Transverse colon (tissue), 4 donors: ENCODE measurements at regions not wholly inside any gene's neighbourhood (a gene's known extent, or its start where the extent isn't known, plus 50 kb on each side); places are given as distances from the start of the nearest gene placed in this dataset.

Experiments used
- DNase-seq: peaks from one replicate; pipeline ENCODE4 v3.0.0-alpha.2; 2019
- H3K27ac ChIP-seq, 4 donors: fragments of 200-600 bp; sonication (generic); 2 replicates each; pipeline ENCODE4 v1.5.1; 2016 to 2018; ENCODE audit warnings: inconsistent platforms in 4 of 4
- H3K27me3 ChIP-seq: fragments of 200-600 bp; sonication (generic); 2 replicates; pipeline ENCODE4 v1.5.1; 2017; ENCODE audit warnings: inconsistent platforms
- H3K36me3 ChIP-seq, 4 donors: fragments of 200-600 bp; sonication (generic); 2 replicates each; pipeline ENCODE4 v1.5.1; 2017 to 2019; ENCODE audit warnings: inconsistent platforms in 4 of 4
- H3K4me1 ChIP-seq, 4 donors: fragments of 200-600 bp; sonication (generic); 2 replicates each; pipeline ENCODE4 v1.5.1; 2017 to 2020; ENCODE audit warnings: inconsistent platforms in 4 of 4
- H3K4me3 ChIP-seq, 4 donors: fragments of 200-600 bp; sonication (generic); 1 replicate in 1 of 4; 2 replicates in 3 of 4; pipeline versions ENCODE4 v1.5.1 to v1.6.1; 2017 to 2019; ENCODE audit warnings: inconsistent platforms in 4 of 4
- H3K9me3 ChIP-seq, 2 donors: fragments of 200-600 bp; sonication (generic); 2 replicates each; pipeline ENCODE4 v1.5.1; 2017 to 2019; ENCODE audit warnings: inconsistent platforms in 2 of 2
- EP300 ChIP-seq: sonication (generic); formaldehyde crosslinking; IDR thresholded peaks from one replicate; pipeline ENCODE4 v1.6.1; 2017; ENCODE audit warnings: antibody characterized with exemption, low read depth
- POLR2A ChIP-seq: fragments of 450-650 bp; IDR thresholded peaks from one replicate; pipeline ENCODE4 v1.6.1; 2016; ENCODE audit warnings: antibody characterized with exemption, mild to moderate bottlenecking, moderate library complexity
- POLR2AphosphoS5 ChIP-seq, 3 donors: sonication (generic); formaldehyde crosslinking; IDR thresholded peaks; one replicate each; pipeline ENCODE4 v1.6.1; 2016; ENCODE audit warnings: antibody characterized with exemption in 3 of 3
- whole genome bisulfite sequencing, 2 donors: methylation state at CpG; one replicate each; pipeline ENCODE4 v1.1.5; 2018; ENCODE audit warnings: low coverage in 1 of 2; 5-methylcytosine and 5-hydroxymethylcytosine counted together
- in situ Hi-C, 4 donors: fragments of 200-750 bp; cut with MboI; loops; one replicate each; pipeline versions ENCODE4 v1.15.0 to v1.15.1; 2017; ENCODE audit warnings: low sequenced_read_pairs in 3 of 4, low pct_ligation_motif_present in 1 of 4, low pct_unique_long_range_greater_than_20kb in 1 of 4
- intact Hi-C: fragments of 100-400 bp; cut with DNase I; formaldehyde crosslinking; loops from one replicate; pipeline ENCODE4 v1.15.1; 2023; ENCODE audit warnings: low total_unique reads
- TF ChIP-seq, protein P1 (sequence below), 5 experiments: fragments of 200-600 bp in 3 of 5; fragments of 450-650 bp in 2 of 5; sonication (generic) in 3 of 5; IDR thresholded peaks; 1 replicate in 2 of 5; 2 replicates in 3 of 5; pipeline ENCODE4 v1.5.1; 2016 to 2017; ENCODE audit warnings: antibody characterized with exemption in 5 of 5, inconsistent platforms in 3 of 5, mild to moderate bottlenecking in 2 of 5, moderate library complexity in 1 of 5

- H3K36me3 ChIP-seq, result no peaks in the 10 kb centered on the region
- TF ChIP-seq POLR2A, result no peak
- no peak for TF ChIP-seq POLR2AphosphoS5 (IDR thresholded peaks at IDR 0.05)
- in situ Hi-C loops (no loop called here), intact Hi-C loops (no loop called here)
- H3K4me1 ChIP-seq, result no peaks in the 10 kb centered on the region
- no peaks in the 10 kb centered on the region for H3K9me3 ChIP-seq
- no peaks in the 10 kb centered on the region for H3K27me3 ChIP-seq
- H3K4me3 ChIP-seq, result no peak overlapping the region
- DNase-seq, result no peak
- H3K27ac ChIP-seq, result no peak overlapping the region
- WGBS, 2 donors, result 86 to 96% methylated on average over 4 to 5 of the region's 5 CpGs
These were observed 89.0 kb upstream of the KIAA1217 start for GRCh38 chr10:24119896-24120295.

- Histone ChIP-seq H3K27ac (no peak overlapping the region), H3K9me3 (no peaks in the 10 kb centered on the region)
These were observed 88.3 kb upstream of the KIAA1217 start for GRCh38 chr10:24120646-24121045.

DNA sequence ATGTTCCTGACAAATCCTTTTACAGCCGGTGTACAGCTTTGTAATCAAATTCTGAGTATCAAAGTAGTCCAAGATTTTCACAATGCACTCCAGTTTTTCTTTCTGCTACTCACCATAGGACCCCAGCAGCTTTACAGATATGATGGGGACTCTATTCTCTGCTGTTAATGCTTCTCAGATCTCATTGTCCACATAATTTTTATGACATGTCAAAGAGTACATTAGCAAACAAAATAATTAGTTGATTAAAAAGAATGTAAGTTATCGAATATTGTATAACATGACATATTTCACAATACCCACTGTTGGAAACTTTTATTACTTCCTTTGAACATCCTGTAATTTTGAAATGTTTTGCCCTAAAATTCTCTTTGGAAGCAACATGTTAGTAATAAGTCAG lies 81.4 kb upstream of the KIAA1217 start:
- H3K27ac ChIP-seq, result no peak overlapping the region
- no peaks in the 10 kb centered on the region for H3K9me3 ChIP-seq
- no peaks in the 10 kb centered on the region for H3K4me1 ChIP-seq
- in situ Hi-C loops (no loop called here), intact Hi-C loops (no loop called here)
- TF ChIP-seq POLR2AphosphoS5 (IDR thresholded peaks at IDR 0.05) (no peak), POLR2A (no peak), EP300 (no peak)
- TF ChIP-seq, protein P1, sequence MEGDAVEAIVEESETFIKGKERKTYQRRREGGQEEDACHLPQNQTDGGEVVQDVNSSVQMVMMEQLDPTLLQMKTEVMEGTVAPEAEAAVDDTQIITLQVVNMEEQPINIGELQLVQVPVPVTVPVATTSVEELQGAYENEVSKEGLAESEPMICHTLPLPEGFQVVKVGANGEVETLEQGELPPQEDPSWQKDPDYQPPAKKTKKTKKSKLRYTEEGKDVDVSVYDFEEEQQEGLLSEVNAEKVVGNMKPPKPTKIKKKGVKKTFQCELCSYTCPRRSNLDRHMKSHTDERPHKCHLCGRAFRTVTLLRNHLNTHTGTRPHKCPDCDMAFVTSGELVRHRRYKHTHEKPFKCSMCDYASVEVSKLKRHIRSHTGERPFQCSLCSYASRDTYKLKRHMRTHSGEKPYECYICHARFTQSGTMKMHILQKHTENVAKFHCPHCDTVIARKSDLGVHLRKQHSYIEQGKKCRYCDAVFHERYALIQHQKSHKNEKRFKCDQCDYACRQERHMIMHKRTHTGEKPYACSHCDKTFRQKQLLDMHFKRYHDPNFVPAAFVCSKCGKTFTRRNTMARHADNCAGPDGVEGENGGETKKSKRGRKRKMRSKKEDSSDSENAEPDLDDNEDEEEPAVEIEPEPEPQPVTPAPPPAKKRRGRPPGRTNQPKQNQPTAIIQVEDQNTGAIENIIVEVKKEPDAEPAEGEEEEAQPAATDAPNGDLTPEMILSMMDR (IDR thresholded peaks at IDR 0.05), result no peak
- no peak overlapping the region for H3K4me3 ChIP-seq
- DNase-seq, result no peak
- no peaks in the 10 kb centered on the region for H3K36me3 ChIP-seq
- WGBS, 2 donors, result 60 to 65% methylated on average over 2 of the region's 2 CpGs
- H3K27me3 ChIP-seq, result no peaks in the 10 kb centered on the region

More at GRCh38 chr10:24120646-24121045, 88.3 kb upstream of the KIAA1217 start:
- in situ Hi-C loops (no loop called here), intact Hi-C loops (no loop called here)
- 67 to 80% methylated on average over 1 of the region's 1 CpG for WGBS, 2 donors
- Histone ChIP-seq H3K36me3 (no peaks in the 10 kb centered on the region), H3K4me3 (no peak overlapping the region), H3K27me3 (no peaks in the 10 kb centered on the region), H3K4me1 (no peaks in the 10 kb centered on the region)
- no peak for DNase-seq
- TF ChIP-seq POLR2A, result no peak
- TF ChIP-seq, protein P1 (IDR thresholded peaks at IDR 0.05), result no peak
- TF ChIP-seq EP300, result no peak
- no peak for TF ChIP-seq POLR2AphosphoS5 (IDR thresholded peaks at IDR 0.05)

- TF ChIP-seq, protein P1 (IDR thresholded peaks at IDR 0.05), result no peak
- in situ Hi-C loops (no loop called here), intact Hi-C loops (no loop called here)
- Histone ChIP-seq H3K9me3 (no peaks in the 10 kb centered on the region), H3K27ac (no peak overlapping the region), H3K4me3 (no peak overlapping the region), H3K27me3 (no peaks in the 10 kb centered on the region), H3K36me3 (no peaks in the 10 kb centered on the region), H3K4me1 (no peaks in the 10 kb centered on the region)
- WGBS, 2 donors, result 69 to 75% methylated on average over 6 to 9 of the region's 9 CpGs
- no peak for DNase-seq
These were observed 80.7 kb upstream of the KIAA1217 start for GRCh38 chr10:24128066-24128730.

- H3K27me3 ChIP-seq, result no peaks in the 10 kb centered on the region
- DNase-seq, result no peak
- H3K4me1 ChIP-seq, result no peaks in the 10 kb centered on the region
- TF ChIP-seq POLR2AphosphoS5 (IDR thresholded peaks at IDR 0.05), result no peak
- TF ChIP-seq EP300, result no peak
- no peak overlapping the region for H3K4me3 ChIP-seq
- WGBS, 2 donors, result 92 to 93% methylated on average over 3 of the region's 3 CpGs
- intact Hi-C loops, result no loop called here
- no peaks in the 10 kb centered on the region for H3K36me3 ChIP-seq
- in situ Hi-C loops, result no loop called here
- no peaks in the 10 kb centered on the region for H3K9me3 ChIP-seq
- no peak overlapping the region for H3K27ac ChIP-seq
These were observed 76.2 kb upstream of the KIAA1217 start for GRCh38 chr10:24132741-24133140.
